GM18498 (cell line): ENCODE measurements at regions not wholly inside any gene's neighbourhood (a gene's known extent, or its start where the extent isn't known, plus 50 kb on each side); places are given as distances from the start of the nearest gene placed in this dataset.
"Not testable (repeated sequence)": the region's sequence is repeated elsewhere in the genome, so short reads cannot be mapped to it uniquely, and the experiment has no call there.

Experiments used
- ATAC-seq: cut with Tn5 transposase; IDR thresholded peaks from one replicate; pipeline ENCODE4 v1.9.1; 2021; ENCODE audit warnings: mild to moderate bottlenecking, moderate library complexity; ENCODE audit not compliant: unreplicated experiment

DNA sequence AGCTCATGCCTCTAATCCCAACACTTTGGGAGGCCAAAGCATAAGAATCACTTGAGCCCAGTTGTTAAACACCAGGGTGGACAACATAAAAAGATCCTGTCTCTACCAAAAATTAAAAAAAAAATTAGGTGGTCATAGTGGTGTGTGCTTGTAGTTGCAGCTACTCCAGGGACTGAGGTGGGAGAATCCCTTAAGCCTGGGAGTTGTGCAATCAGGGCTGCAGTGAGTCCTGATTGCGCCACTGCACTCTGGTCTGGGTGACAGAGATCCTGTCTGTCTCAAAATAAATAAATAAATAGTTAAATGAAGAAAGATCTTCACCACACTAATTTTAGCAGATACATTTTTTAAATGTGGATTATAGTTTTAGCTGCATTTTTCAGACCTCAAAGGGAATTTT is 433.2 kb downstream of the MAT2B start:
- no peak for ATAC-seq

- no peak for ATAC-seq
Measured at GRCh38 chr5:163941079-163941478, 435.7 kb downstream of the MAT2B start.

DNA sequence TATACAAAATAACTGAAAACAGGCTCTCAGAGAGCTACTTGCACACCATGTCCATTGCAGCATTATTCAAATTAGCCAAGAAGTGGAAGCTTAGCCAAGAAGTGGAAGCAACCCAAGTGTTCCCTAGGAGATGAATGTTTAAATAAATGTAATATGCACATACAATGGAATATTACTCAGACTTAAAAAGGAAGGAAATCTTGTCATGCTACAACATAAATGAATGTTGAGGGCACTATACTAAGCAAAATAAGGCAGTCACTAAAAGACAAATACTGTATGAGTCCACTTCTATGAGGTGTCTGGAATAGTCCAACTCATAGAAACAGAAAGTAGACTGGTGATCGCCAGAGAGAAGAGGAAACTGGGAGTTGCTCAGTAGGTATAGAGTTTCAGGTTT is 438.1 kb downstream of the MAT2B start:
- ATAC-seq = peak; percentile 45

DNA sequence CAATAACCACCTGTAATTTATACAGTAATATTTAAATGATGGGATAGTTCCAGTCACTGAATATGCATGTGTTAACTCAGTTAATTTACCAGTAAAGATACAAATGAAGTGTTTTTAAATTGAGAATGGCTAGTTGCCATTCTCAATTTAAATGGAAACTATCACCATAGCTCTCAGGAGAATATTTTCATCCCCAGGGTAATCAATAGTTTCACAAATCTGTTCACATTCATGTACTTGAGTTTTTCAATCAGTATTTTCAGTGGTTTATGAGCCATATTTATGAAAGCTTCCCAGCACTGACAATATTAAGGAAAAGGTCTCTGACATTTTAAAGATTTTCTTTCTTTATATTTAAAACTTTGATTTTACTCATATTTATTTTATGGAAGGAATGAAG is 439.3 kb downstream of the MAT2B start:
- no peak for ATAC-seq

DNA sequence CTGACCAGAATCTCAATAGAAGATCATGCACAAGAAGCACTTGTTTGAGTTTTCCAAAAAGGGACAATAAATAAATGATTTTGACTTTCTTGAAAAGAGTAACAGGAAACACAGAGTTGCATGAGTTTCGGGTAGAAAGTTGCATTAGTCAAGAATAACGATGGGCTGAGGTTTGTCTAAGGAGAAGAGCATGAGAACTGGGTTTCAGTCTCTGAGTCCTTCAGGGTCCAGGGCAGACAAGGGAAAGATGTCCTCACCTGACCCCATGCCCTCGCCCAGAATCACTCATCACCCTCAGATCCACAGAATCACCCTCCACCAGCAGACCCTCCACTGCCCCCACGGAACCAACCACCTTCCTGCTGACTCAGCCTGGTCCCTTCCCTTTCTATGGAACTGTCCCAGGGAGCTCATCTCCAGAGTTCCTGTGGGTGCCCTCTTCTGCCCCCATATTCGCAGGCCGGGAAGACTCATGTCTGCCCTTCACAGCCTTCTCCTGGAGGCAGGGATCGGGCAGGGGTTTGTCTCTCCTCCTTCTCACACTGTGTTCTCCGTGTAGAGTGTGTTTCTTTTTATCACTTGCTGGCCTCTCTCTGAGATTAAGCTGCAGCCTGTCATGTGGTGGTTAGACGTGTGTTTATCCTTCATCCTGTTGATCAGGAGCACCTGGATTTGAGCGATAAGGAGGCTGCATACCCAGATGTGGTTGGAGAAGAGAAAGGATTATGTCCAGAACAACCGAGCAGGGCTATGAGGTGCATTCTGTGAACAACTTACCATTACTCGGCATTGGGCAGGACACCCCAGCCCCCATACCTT is 442.6 kb downstream of the MAT2B start:
- ATAC-seq = no peak

- no peak for ATAC-seq
Measured at GRCh38 chr5:163950248-163950647, 444.8 kb downstream of the MAT2B start.

- no peak for ATAC-seq
Measured at GRCh38 chr5:163951069-163951468, 445.6 kb downstream of the MAT2B start.

DNA sequence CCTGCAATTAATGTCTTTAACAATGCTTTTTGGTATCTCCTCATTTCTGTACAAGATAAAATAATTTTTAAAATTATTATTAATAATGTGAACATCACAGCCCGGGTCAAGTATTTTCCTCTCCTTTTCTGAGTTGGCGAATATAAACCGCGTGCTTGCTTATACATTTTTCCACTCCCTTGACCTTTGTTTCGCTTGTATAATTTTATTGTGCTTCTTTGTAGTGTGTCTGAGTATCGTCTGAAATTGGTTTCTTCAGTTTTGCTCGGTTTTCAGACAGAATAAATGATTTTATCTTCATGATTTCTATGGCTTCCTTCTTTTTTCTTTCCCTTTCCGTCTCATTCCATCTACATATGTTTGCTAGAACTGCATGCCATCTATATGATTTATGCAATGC is 448.5 kb downstream of the MAT2B start:
- ATAC-seq = no peak

DNA sequence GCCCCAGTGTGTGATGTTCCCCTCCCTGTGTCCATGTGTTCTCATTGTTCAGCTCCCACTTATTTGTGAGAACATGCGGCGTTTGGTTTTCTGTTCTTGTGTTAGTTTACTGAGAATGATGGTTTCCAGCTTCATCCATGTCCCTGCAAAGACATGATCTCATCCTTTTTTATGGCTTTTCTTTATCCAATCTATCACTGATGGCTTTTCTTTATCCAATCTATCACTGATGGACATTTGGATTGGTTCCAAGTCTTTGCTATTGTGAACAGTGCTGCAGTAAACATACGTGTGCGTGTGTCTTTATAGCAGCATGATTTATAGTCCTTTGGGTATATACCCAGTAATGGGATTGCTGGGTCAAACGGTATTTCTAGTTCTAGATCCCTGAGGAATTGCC is 455.8 kb downstream of the MAT2B start:
- ATAC-seq = not testable (repeated sequence)

DNA sequence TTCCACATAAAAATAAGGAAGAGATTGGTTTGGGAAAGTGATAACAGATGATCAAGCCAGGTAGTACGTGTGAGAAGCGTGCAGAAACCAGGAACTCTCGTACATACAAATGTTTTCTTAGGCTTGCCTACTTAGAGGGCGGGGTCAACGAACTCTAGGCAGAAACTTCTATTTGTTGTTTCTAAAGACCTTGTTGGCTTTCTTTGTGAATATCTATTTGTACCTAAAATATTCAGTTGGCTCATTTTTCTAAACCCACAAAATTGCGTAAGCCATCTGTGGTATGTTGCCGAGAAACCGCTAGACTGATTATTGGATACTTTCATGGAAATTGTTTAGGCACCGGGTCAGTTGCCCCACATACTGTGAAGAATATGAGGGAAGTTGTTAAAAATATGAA is 458.5 kb downstream of the MAT2B start:
- no peak for ATAC-seq

- ATAC-seq = no peak
Measured at GRCh38 chr5:163964671-163965070, 459.3 kb downstream of the MAT2B start.

GRCh38 chr5:163967268-163967667 is 461.8 kb downstream of the MAT2B start:
- ATAC-seq = no peak

DNA sequence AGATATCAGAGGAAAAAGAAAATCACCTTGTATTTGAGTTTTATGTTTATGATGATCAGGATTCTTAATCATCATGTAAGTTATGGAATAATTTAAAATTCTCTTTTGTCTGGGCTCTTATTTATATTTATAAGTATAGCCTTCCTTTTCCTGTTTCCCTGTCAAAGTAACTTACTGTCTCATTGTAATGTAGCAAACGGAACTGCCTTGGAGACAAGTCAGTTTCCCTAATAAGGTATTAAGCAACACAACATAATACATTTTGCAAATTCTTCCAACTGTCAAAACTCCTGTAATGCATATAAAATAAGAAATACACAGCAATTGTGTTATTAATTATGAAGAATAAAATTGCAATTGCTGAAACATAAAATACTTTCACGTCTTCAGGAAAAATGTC is 463.2 kb downstream of the MAT2B start:
- no peak for ATAC-seq

DNA sequence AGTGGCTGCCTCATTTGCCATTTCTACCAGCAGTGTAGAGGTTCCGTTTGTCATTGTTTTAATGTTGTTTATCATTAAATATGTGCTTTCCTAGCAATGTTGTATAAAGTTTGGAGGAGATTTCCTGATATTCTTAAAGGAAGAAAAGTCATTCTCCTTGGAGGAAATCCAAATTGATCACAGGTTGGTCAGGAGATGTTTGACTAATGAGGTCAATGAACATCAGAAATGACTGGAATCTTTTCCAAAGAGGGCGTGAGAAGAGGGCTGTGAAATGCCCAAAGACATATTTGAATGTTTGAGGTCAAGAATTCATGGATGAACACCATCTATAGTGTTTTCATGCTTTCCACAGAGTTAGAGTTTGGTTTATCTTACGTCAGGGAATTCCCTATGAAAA is 471.3 kb downstream of the MAT2B start:
- no peak for ATAC-seq

- no peak for ATAC-seq
Measured at GRCh38 chr5:163978897-163979296, 473.5 kb downstream of the MAT2B start.

DNA sequence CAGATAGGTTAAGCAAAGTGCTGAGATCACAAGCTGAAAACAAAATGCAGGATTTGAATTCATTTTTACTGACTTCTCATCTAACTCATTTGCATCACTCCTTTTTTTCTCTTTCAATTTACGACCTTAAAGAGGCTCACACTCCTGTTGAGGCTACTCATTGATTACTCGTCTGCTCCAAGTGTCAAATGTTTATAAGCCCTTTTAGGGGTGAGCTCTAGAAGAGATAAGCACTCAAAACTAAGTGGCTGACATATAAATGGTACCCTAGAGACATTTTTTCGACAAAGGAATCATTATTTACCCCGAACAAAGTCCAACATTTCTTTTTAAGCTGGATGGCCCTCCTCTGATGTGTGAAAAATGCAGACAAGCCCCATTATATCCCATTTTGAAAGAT is 483.1 kb downstream of the MAT2B start:
- no peak for ATAC-seq

DNA sequence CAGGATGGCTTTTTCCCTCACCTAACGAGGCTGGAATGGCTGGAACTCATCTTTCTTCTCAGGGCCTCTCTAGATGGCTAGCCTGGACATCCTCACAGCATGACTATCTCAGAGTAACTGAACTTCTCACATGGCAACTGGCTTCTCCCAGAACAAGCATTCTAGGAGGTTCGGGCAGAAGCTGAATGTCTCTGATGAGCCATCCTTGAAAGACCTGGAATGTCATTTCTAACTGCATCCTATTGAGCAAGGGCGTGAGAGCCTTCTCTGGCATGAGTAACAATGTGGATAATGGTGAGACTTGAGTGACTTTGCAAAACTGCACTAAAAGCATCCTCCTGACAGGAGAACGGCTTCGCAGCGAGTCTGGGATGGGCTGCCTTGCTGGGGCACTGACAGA is 487.7 kb downstream of the MAT2B start:
- ATAC-seq = no peak

- ATAC-seq = no peak
Measured at GRCh38 chr5:163995206-163995605, 489.8 kb downstream of the MAT2B start.

GRCh38 chr5:163997965-163998364 is 492.5 kb downstream of the MAT2B start:
- ATAC-seq = no peak

DNA sequence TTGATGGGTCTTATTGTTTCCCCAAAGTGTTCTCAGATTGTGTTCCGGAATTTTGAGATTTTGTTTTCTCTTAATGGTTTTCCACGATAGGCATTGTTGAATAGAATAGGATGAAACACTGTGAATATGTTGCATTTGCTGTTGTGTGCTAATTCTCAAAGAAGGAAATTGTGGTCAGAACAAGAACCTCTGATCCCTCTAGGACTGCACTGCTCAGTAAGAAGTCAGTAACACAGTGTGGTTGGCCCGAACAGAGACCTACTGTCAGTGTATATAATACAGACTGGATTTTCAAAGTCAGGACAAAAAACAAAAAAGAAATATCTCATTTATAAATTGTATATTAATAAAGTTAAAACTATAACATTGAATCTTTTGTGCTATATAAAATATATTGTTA is 494.8 kb downstream of the MAT2B start:
- no peak for ATAC-seq

DNA sequence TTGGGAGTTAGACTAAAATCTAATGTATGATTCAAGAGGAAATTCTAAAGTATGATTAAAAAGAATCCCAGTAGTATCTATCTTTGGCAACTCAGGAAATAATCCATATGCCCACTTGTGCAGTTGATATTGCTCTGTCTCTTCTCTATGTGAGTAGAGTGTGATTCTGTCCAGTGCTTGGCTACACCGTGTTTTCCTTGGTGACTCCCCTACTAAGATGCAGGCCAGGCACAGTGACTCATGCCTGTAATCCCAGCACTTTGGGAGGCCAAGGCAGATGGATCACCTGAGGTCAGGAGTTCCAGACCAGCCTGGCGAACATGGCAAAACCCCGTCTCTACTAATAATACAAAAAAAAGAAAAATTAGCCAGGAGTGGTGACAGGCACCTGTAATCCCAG is 495.4 kb downstream of the MAT2B start:
- no peak for ATAC-seq

- no peak for ATAC-seq
Measured at GRCh38 chr5:164002214-164002613, 496.8 kb downstream of the MAT2B start.

- peak; percentile 70 for ATAC-seq
Measured at GRCh38 chr5:164002628-164003027, 497.2 kb downstream of the MAT2B start.
